ENCODE measurements at regions not wholly inside any gene's neighbourhood (a gene's known extent, or its start where the extent isn't known, plus 50 kb on each side); places are given as distances from the start of the nearest gene placed in this dataset.
"Not testable (repeated sequence)": the region's sequence is repeated elsewhere in the genome, so short reads cannot be mapped to it uniquely, and the experiment has no call there.

- DNase-seq (ENCODE audit: low read depth in 2 of 2) = no peak
These were observed 173.4 kb downstream of the S1PR1 start for GRCh38 chr1:101410048-101410878.

GRCh38 chr1:101420406-101420805 lies 183.6 kb downstream of the S1PR1 start:
- DNase-seq (ENCODE audit: low read depth in 2 of 2) = no peak

- not testable (repeated sequence) for DNase-seq (ENCODE audit: low read depth in 2 of 2)
These were observed 191.3 kb downstream of the S1PR1 start for GRCh38 chr1:101428083-101428482.

DNA sequence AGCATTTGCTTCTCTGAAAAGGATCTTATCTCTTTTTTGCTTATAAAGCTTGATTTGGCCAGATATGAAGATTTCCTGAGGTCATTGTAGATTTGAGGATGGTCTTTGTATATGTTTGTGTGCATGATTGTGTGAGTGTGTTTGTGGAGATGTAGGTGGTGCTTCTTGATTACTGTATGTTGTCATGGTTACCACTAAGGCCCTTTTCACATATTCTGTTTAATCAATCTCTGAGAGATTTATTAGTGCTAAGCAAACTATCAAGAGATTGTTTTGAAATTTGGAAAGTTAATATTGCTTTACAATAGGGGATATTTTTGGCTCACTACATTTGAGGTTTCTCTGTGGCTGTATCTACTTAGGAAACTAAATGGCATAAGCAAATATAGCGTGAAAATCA lies 191.7 kb downstream of the S1PR1 start:
- no peak for DNase-seq (ENCODE audit: low read depth in 2 of 2)

DNA sequence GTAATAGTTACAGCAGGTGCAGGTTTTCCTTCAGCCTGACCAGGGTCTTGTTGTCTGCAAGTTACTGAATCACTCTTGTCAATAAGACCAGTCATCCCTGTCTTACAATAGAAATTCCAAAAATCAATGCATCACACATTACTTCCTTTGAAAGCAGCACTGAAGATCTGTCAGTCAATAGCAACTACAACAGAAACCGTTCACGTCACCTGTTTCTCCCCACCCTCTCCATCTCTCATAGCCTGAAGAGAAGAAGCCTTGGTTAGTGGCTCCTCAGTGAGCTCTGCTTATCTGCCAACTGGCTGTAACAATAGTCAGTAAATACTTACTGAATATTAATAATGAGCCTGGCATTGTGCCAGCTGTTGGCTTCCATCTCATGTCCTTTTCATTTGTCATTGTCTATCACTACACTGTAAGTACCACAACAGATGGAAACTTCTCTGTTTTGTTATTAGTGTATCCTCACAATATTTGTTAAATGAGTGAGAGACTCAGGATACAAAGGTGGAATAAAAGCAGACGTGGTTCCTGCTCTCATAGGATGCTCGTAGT lies 195.2 kb downstream of the S1PR1 start:
- no peak for DNase-seq (ENCODE audit: low read depth in 2 of 2)

GRCh38 chr1:101435831-101436511 lies 199.2 kb downstream of the S1PR1 start:
- no peak for DNase-seq (ENCODE audit: low read depth in 2 of 2)

- no peak for DNase-seq (ENCODE audit: low read depth in 2 of 2)
These were observed 201.0 kb downstream of the S1PR1 start for GRCh38 chr1:101437800-101438199.

DNA sequence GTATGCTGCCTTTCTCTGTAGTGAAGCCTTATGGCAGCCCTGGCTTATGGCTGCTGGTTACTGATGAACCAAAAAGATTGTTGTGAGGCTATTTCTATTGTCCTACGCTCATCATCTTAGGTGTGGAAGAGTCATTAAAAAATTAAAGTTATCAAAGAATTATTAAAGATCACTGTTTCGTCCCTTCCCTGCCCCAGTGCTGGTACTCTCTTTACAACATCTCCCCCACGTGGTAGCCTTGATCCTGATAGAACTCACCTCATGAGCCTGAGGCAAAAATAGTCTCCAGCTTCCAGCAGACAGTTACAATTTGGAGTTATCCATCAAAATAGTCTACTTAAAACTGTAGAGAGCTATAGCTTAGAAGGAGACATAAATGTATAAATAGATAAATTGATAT lies 201.5 kb downstream of the S1PR1 start:
- no peak for DNase-seq (ENCODE audit: low read depth in 2 of 2)

GRCh38 chr1:101440485-101440884 lies 203.7 kb downstream of the S1PR1 start:
- no peak for DNase-seq (ENCODE audit: low read depth in 2 of 2)

GRCh38 chr1:101444381-101444780 lies 207.6 kb downstream of the S1PR1 start:
- no peak for DNase-seq (ENCODE audit: low read depth in 2 of 2)

DNA sequence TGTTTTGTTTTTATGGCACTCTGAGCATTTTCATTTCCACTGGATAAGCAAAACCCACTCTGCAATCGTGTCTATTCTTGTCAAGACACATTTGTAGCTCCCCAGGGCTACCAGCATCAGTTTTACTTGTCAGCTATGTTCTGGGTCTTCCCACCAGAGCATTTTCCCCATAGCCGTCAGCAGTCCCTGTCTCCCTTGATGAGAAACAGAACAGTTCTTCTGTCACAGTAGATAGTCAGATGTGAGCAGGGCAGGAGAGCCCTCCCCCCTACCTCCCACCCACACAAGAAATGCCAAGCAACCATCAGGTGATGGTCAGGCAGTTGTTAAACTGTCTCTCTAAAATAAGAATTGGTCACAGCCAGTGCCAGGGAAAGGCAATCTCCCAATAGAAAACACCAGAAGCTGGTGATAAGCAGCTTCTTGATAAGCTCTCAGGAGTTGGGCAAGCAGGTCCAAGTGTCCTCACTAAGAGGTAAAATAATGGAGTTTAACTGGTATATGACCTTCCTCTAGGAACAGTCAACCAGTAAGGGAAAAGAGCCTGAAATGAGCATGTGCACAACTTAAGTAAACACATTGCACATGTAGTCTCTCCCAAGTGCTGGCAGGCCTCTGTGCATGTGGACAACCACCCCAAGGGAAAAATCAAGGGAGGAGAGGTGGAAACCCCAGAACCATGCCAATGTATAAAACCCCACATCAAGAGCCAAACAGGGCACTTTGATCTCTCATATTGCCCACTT lies 208.2 kb downstream of the S1PR1 start:
- no peak for DNase-seq (ENCODE audit: low read depth in 2 of 2)

DNA sequence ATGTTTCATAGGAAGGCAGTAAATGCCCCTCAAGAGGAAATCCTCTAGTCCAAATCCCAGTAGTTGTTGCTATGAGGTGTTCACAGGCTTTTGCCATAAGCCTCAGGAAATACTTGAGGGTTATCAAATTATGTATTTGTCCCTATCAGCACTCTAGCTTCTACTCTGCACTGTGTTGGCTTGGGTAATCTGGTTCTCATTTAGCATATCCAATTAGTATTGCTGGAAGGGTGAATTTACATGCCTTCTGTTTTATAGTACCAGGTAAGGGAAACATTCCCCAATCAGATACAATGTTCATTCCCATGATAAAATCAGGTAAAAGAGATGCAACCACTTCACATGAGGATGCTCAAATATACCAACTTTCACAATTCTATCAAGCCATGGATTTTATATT lies 211.2 kb downstream of the S1PR1 start:
- no peak for DNase-seq (ENCODE audit: low read depth in 2 of 2)

- not testable (repeated sequence) for DNase-seq (ENCODE audit: low read depth in 2 of 2)
These were observed 213.9 kb downstream of the S1PR1 start for GRCh38 chr1:101450691-101451090.

DNA sequence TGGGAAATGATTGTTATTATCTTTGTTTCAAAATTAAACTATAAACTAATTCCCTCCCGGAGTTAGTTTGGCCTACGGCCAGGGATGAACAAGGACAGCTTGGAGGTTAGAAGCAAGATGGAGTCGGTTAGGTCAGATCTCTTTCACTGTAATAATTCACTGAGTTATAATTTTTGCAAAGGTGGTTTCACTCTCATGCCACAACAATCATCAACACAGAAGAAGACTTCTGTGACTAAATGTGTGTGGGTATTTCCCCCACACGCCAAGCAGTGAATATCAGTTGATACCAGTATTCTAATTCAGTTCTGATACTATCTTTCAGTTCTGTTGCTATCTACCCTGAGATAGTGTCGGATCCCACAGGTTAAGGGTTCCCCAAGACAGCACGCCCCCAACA lies 215.1 kb downstream of the S1PR1 start:
- DNase-seq (ENCODE audit: low read depth in 2 of 2) = no peak

- DNase-seq (ENCODE audit: low read depth in 2 of 2) = no peak
These were observed 216.0 kb downstream of the S1PR1 start for GRCh38 chr1:101452825-101453224.

DNA sequence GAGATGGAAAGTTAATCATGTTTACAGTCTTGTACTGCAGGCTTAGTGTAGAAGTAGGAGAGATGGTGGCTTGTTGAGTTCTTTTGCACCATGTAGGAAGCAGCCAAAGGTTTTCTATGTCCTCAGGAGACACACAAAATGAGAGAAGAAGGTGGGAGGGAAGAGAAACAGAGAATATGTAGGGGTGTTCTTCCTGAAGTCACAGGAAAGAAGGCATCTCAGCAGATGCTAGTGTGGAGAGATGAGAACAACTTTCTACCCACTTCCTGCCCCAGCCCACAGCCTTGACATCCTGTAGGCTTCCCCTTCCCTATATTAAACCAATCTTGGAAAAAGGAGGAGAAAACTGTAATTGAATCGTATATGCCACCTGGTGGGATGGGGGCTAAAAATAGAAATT lies 217.0 kb downstream of the S1PR1 start:
- DNase-seq (ENCODE audit: low read depth in 2 of 2) = no peak

DNA sequence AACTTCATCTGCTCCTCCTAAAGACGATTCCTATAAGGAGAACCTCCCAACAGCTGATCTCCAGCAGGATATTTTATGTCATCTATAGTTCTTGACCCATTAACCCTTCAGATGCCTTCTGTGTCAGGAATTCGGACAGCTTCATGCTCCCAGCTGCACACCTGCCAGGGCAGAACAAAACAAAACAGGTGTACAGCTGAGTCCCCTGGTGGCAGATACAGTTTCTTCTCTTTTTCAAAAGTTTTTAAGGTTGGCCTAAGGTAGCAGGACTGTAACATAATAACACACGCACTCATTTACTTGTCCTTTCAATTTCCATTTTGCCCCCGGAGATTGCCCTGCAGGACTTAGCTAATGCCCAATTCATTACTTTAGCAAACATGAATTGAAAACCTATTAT lies 218.3 kb downstream of the S1PR1 start:
- DNase-seq (ENCODE audit: low read depth in 2 of 2) = no peak

DNA sequence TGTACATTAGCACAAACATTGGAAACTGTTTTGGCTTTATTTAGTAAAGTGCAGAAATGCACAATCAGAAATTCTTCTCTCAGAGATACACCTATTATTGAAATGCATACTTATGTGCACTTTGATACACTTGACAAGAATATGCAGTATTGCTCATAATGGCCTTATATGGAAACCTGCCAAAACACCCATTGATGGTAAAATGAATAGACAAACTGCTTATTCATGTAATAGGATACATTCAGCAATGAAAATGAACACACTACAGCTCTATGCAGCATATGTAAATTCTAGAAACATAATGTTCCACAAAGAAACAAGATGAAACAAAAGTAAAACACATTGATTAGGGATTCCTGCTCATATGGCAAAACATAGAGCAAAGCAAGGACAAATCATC lies 223.9 kb downstream of the S1PR1 start:
- no peak for DNase-seq (ENCODE audit: low read depth in 2 of 2)

DNA sequence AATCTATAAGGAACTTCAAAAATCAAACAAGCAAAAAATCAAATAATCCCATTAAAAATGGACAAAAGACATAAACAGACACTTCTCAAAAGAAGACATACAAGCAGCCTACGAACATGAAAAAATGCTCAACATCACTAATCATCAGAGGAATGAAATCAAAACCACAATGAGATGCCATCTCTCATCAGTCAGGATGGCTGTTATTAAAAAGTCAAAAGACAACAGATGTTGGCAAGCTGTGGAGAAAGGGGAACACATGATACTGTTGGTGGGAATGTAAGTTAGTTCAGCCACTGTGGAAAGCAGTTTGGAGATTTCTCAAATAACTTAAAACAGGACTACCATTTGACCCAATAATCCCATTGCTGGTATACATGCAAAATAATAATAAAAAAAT lies 226.4 kb downstream of the S1PR1 start:
- no peak for DNase-seq (ENCODE audit: low read depth in 2 of 2)

DNA sequence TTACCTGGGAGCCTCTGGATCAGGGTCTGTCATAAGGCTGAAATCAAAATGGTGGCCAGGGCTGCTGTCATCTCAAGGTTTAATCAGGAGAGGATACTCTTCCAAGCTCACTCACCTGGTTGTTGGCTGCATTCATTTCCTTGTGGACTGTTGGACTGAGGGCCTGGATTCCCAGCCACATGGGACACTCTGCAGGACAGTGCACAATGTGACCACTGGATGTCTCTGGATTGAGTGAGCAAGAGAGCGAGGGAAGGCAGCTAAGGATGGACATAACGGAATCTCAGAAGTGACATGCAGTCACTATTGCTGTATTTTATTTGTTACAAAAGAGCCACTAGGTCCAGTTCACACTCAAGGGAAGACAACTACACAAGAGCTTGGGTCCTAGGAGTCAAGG lies 229.1 kb downstream of the S1PR1 start:
- DNase-seq (ENCODE audit: low read depth in 2 of 2) = no peak

DNA sequence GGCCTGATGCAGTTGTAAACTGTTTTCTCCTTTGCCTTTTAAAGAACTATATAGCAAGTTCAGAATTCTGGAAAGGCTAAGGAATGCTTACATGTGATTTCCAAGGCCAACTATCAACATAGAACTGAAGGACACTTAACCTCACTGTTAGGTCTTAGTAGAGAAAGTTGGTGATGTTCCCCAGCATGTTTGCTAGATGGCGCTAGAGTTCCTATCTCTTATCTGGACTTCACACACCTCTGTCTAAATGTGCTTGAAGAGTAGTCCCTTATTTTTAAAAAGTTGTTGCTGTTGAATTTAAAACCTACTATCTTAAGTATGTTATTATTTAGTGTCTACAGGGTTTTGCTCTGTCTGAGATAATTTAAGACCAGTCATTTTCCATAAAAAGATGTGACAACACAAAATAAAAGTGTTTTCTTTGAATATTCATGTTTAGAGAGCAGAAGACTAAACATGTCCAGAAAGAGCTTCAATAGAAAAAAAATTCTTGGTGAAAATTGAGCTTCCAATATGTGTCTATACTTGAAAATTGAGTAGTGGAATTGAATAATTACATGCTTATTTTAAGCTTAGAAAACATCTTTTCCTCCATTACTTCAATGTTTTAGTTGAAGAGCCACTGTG lies 237.3 kb downstream of the S1PR1 start:
- DNase-seq (ENCODE audit: low read depth in 2 of 2) = no peak

DNA sequence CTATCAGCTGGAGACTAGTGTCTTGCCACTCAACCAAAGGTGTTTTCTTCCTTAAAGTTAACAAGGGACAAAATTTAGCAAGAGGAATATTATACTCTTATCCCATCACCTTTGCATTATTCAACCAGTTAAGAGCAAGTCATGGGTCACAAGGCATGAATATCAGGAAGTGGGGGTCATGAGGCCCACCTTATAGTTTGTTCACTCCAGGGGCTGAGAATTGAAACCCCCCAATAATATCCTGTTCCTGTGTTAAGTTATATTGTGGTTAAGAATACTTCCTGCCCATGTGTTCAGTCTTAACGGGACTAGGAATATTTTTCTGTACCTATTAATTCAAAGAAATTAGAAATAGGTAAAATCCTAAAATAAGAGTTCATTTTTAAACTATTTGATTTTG lies 239.7 kb downstream of the S1PR1 start:
- DNase-seq (ENCODE audit: low read depth in 2 of 2) = no peak
